ENCODE measurements at regions not wholly inside any gene's neighbourhood (a gene's known extent, or its start where the extent isn't known, plus 50 kb on each side); places are given as distances from the start of the nearest gene placed in this dataset.
"Not testable (repeated sequence)": the region's sequence is repeated elsewhere in the genome, so short reads cannot be mapped to it uniquely, and the experiment has no call there.

GRCh38 chr17:52892334-52892733, 733.8 kb upstream of the CA10 start:
- DNase-seq (ENCODE audit: low spot score) = no peak

- DNase-seq (ENCODE audit: low spot score) = no peak
Observed at GRCh38 chr17:52885882-52886281, 727.4 kb upstream of the CA10 start.

- DNase-seq (ENCODE audit: low spot score) = not testable (repeated sequence)
Observed at GRCh38 chr17:52883907-52884491, 725.5 kb upstream of the CA10 start.

- DNase-seq (ENCODE audit: low spot score) = not testable (repeated sequence)
Observed at GRCh38 chr17:52846767-52847166, 688.3 kb upstream of the CA10 start.

- no peak for DNase-seq (ENCODE audit: low spot score)
Observed at GRCh38 chr17:52841971-52842370, 683.5 kb upstream of the CA10 start.

GRCh38 chr17:52837492-52837891, 679.0 kb upstream of the CA10 start:
- DNase-seq (ENCODE audit: low spot score) = no peak

GRCh38 chr17:52831536-52831935, 673.0 kb upstream of the CA10 start:
- DNase-seq (ENCODE audit: low spot score) = no peak

- DNase-seq (ENCODE audit: low spot score) = no peak
Observed at GRCh38 chr17:52828621-52829020, 670.1 kb upstream of the CA10 start.

- no peak for DNase-seq (ENCODE audit: low spot score)
Observed at GRCh38 chr17:52827526-52827925, 669.0 kb upstream of the CA10 start.

GRCh38 chr17:52824542-52824941, 666.0 kb upstream of the CA10 start:
- no peak for DNase-seq (ENCODE audit: low spot score)

- DNase-seq (ENCODE audit: low spot score) = no peak
Observed at GRCh38 chr17:52823155-52823554, 664.6 kb upstream of the CA10 start.

- no peak for DNase-seq (ENCODE audit: low spot score)
Observed at GRCh38 chr17:52790359-52790955, 631.9 kb upstream of the CA10 start.

GRCh38 chr17:52789829-52790228, 631.3 kb upstream of the CA10 start:
- no peak for DNase-seq (ENCODE audit: low spot score)

GRCh38 chr17:52776234-52776633, 617.7 kb upstream of the CA10 start:
- no peak for DNase-seq (ENCODE audit: low spot score)

- no peak for DNase-seq (ENCODE audit: low spot score)
Observed at GRCh38 chr17:52762794-52763167, 604.3 kb upstream of the CA10 start.

- no peak for DNase-seq (ENCODE audit: low spot score)
Observed at GRCh38 chr17:52762147-52762793, 603.8 kb upstream of the CA10 start.

- DNase-seq (ENCODE audit: low spot score) = no peak
Observed at GRCh38 chr17:52759864-52760263, 601.4 kb upstream of the CA10 start.

GRCh38 chr17:52758481-52758880, 600.0 kb upstream of the CA10 start:
- DNase-seq (ENCODE audit: low spot score) = no peak

GRCh38 chr17:52756746-52757145, 598.2 kb upstream of the CA10 start:
- DNase-seq (ENCODE audit: low spot score) = no peak

- DNase-seq (ENCODE audit: low spot score) = no peak
Observed at GRCh38 chr17:52754838-52755237, 596.3 kb upstream of the CA10 start.

GRCh38 chr17:52751051-52751450, 592.5 kb upstream of the CA10 start:
- DNase-seq (ENCODE audit: low spot score) = no peak

GRCh38 chr17:52744179-52744578, 585.7 kb upstream of the CA10 start:
- no peak for DNase-seq (ENCODE audit: low spot score)

GRCh38 chr17:52740006-52740405, 581.5 kb upstream of the CA10 start:
- no peak for DNase-seq (ENCODE audit: low spot score)

GRCh38 chr17:52738791-52739190, 580.3 kb upstream of the CA10 start:
- no peak for DNase-seq (ENCODE audit: low spot score)
